ENCODE measurements at regions not wholly inside any gene's neighbourhood (a gene's known extent, or its start where the extent isn't known, plus 50 kb on each side); places are given as distances from the start of the nearest gene placed in this dataset.

- 86% methylated on average over 1 of the region's 1 CpG for WGBS
- intact Hi-C loops (cut with DNase I) = no loop called here
- Histone ChIP-seq H3K27me3 (ENCODE audit: control insufficient read depth, insufficient read depth) (no peaks in the 10 kb centered on the region), H3K4me3 (ENCODE audit: low read length) (no peak overlapping the region), H3K27ac (ENCODE audit: low read length) (no peak overlapping the region), H3K9me3 (ENCODE audit: control insufficient read depth, low read length) (no peaks in the 10 kb centered on the region), H3K4me1 (ENCODE audit: control insufficient read depth, insufficient read depth, low read length) (no peaks in the 10 kb centered on the region)
- ATAC-seq = no peak
- DNase-seq = no peak
Observed at GRCh38 chr1:191851799-191852595, 306.3 kb upstream of the RGS18 start.

- DNase-seq (no peak), ATAC-seq (no peak)
- no peaks in the 10 kb centered on the region for H3K4me1 ChIP-seq (ENCODE audit: control insufficient read depth, insufficient read depth, low read length)
- 93% methylated on average over 1 of the region's 1 CpG for WGBS
- H3K9me3 ChIP-seq (ENCODE audit: control insufficient read depth, low read length) = no peaks in the 10 kb centered on the region
- intact Hi-C loops (cut with DNase I) = no loop called here
- H3K27me3 ChIP-seq (ENCODE audit: control insufficient read depth, insufficient read depth) = no peaks in the 10 kb centered on the region
- H3K4me3 ChIP-seq (ENCODE audit: low read length) = no peak overlapping the region
- no peak overlapping the region for H3K27ac ChIP-seq (ENCODE audit: low read length)
Observed at GRCh38 chr1:191852907-191853306, 305.4 kb upstream of the RGS18 start.

- Histone ChIP-seq H3K9me3 (ENCODE audit: control insufficient read depth, low read length) (no peaks in the 10 kb centered on the region), H3K27ac (ENCODE audit: low read length) (no peak overlapping the region), H3K4me3 (ENCODE audit: low read length) (no peak overlapping the region), H3K4me1 (ENCODE audit: control insufficient read depth, insufficient read depth, low read length) (no peaks in the 10 kb centered on the region), H3K27me3 (ENCODE audit: control insufficient read depth, insufficient read depth) (no peaks in the 10 kb centered on the region)
- no peak for ATAC-seq
- no peak for DNase-seq
- intact Hi-C loops (cut with DNase I) = no loop called here
- WGBS = 44% methylated on average over 1 of the region's 1 CpG
Observed at GRCh38 chr1:191857600-191857999, 300.7 kb upstream of the RGS18 start.

GRCh38 chr1:191865479-191865878 is 292.8 kb upstream of the RGS18 start:
- Histone ChIP-seq H3K4me1 (ENCODE audit: control insufficient read depth, insufficient read depth, low read length) (no peaks in the 10 kb centered on the region), H3K4me3 (ENCODE audit: low read length) (no peak overlapping the region), H3K27ac (ENCODE audit: low read length) (no peak overlapping the region), H3K9me3 (ENCODE audit: control insufficient read depth, low read length) (no peaks in the 10 kb centered on the region), H3K27me3 (ENCODE audit: control insufficient read depth, insufficient read depth) (no peaks in the 10 kb centered on the region)
- no peak for ATAC-seq
- WGBS = 73% methylated on average over 6 of the region's 6 CpGs
- DNase-seq = no peak
- intact Hi-C loops (cut with DNase I) = no loop called here

- intact Hi-C loops (cut with DNase I) = no loop called here
- Histone ChIP-seq H3K4me1 (ENCODE audit: control insufficient read depth, insufficient read depth, low read length) (no peaks in the 10 kb centered on the region), H3K9me3 (ENCODE audit: control insufficient read depth, low read length) (no peaks in the 10 kb centered on the region), H3K4me3 (ENCODE audit: low read length) (no peak overlapping the region), H3K27ac (ENCODE audit: low read length) (no peak overlapping the region), H3K27me3 (ENCODE audit: control insufficient read depth, insufficient read depth) (no peaks in the 10 kb centered on the region)
- no peak for ATAC-seq
- DNase-seq = no peak
- 90% methylated on average over 2 of the region's 2 CpGs for WGBS
Observed at GRCh38 chr1:191866155-191866554, 292.1 kb upstream of the RGS18 start.

GRCh38 chr1:191869790-191870312 is 288.4 kb upstream of the RGS18 start:
- Histone ChIP-seq H3K9me3 (ENCODE audit: control insufficient read depth, low read length) (peaks cover 2% of the 10 kb centered on the region), H3K27me3 (ENCODE audit: control insufficient read depth, insufficient read depth) (no peaks in the 10 kb centered on the region), H3K27ac (ENCODE audit: low read length) (no peak overlapping the region), H3K4me1 (ENCODE audit: control insufficient read depth, insufficient read depth, low read length) (no peaks in the 10 kb centered on the region), H3K4me3 (ENCODE audit: low read length) (no peak overlapping the region)
- 84% methylated on average over 3 of the region's 3 CpGs for WGBS
- no peak for ATAC-seq
- intact Hi-C loops (cut with DNase I) = no loop called here
- DNase-seq = no peak

- Histone ChIP-seq H3K4me1 (ENCODE audit: control insufficient read depth, insufficient read depth, low read length) (no peaks in the 10 kb centered on the region), H3K9me3 (ENCODE audit: control insufficient read depth, low read length) (peaks cover 2% of the 10 kb centered on the region), H3K27me3 (ENCODE audit: control insufficient read depth, insufficient read depth) (no peaks in the 10 kb centered on the region), H3K27ac (ENCODE audit: low read length) (no peak overlapping the region), H3K4me3 (ENCODE audit: low read length) (no peak overlapping the region)
- DNase-seq = no peak
- 79% methylated on average over 3 of the region's 3 CpGs for WGBS
- ATAC-seq = no peak
- intact Hi-C loops (cut with DNase I) = no loop called here
Observed at GRCh38 chr1:191870490-191870889, 287.8 kb upstream of the RGS18 start.

- H3K4me1 ChIP-seq (ENCODE audit: control insufficient read depth, insufficient read depth, low read length) = no peaks in the 10 kb centered on the region
- DNase-seq (no peak), ATAC-seq (no peak)
- intact Hi-C loops (cut with DNase I) = no loop called here
- no peak overlapping the region for H3K4me3 ChIP-seq (ENCODE audit: low read length)
- H3K27me3 ChIP-seq (ENCODE audit: control insufficient read depth, insufficient read depth) = no peaks in the 10 kb centered on the region
- H3K9me3 ChIP-seq (ENCODE audit: control insufficient read depth, low read length) = peaks cover 2% of the 10 kb centered on the region
- 95% methylated on average over 1 of the region's 1 CpG for WGBS
- H3K27ac ChIP-seq (ENCODE audit: low read length) = no peak overlapping the region
Observed at GRCh38 chr1:191875994-191876393, 282.3 kb upstream of the RGS18 start.

- no peaks in the 10 kb centered on the region for H3K27me3 ChIP-seq (ENCODE audit: control insufficient read depth, insufficient read depth)
- no peak for ATAC-seq
- no peaks in the 10 kb centered on the region for H3K4me1 ChIP-seq (ENCODE audit: control insufficient read depth, insufficient read depth, low read length)
- no peak overlapping the region for H3K4me3 ChIP-seq (ENCODE audit: low read length)
- WGBS = 82% methylated on average over 1 of the region's 1 CpG
- DNase-seq = no peak
- intact Hi-C loops (cut with DNase I) = no loop called here
- no peak overlapping the region for H3K27ac ChIP-seq (ENCODE audit: low read length)
- H3K9me3 ChIP-seq (ENCODE audit: control insufficient read depth, low read length) = peaks cover 2% of the 10 kb centered on the region
Observed at GRCh38 chr1:191876631-191877030, 281.6 kb upstream of the RGS18 start.

GRCh38 chr1:191882870-191883269 is 275.4 kb upstream of the RGS18 start:
- Histone ChIP-seq H3K4me1 (ENCODE audit: control insufficient read depth, insufficient read depth, low read length) (no peaks in the 10 kb centered on the region), H3K4me3 (ENCODE audit: low read length) (no peak overlapping the region), H3K27ac (ENCODE audit: low read length) (no peak overlapping the region), H3K9me3 (ENCODE audit: control insufficient read depth, low read length) (no peaks in the 10 kb centered on the region), H3K27me3 (ENCODE audit: control insufficient read depth, insufficient read depth) (no peaks in the 10 kb centered on the region)
- ATAC-seq = no peak
- WGBS = 23% methylated on average over 1 of the region's 1 CpG
- no peak for DNase-seq
- intact Hi-C loops (cut with DNase I) = no loop called here

GRCh38 chr1:191886977-191887376 is 271.3 kb upstream of the RGS18 start:
- no peak for ATAC-seq
- no peaks in the 10 kb centered on the region for H3K9me3 ChIP-seq (ENCODE audit: control insufficient read depth, low read length)
- no peaks in the 10 kb centered on the region for H3K4me1 ChIP-seq (ENCODE audit: control insufficient read depth, insufficient read depth, low read length)
- intact Hi-C loops (cut with DNase I) = no loop called here
- no peak for DNase-seq
- no peak overlapping the region for H3K4me3 ChIP-seq (ENCODE audit: low read length)
- no peak overlapping the region for H3K27ac ChIP-seq (ENCODE audit: low read length)
- no peaks in the 10 kb centered on the region for H3K27me3 ChIP-seq (ENCODE audit: control insufficient read depth, insufficient read depth)

All from right cardiac atrium (tissue), 5 donors.